K562 (cell line): ENCODE measurements at regions not wholly inside any gene's neighbourhood (a gene's known extent, or its start where the extent isn't known, plus 50 kb on each side); places are given as distances from the start of the nearest gene placed in this dataset.

Experiments
- ARID1B ChIP-seq: fragments of 450-650 bp; IDR thresholded peaks from 2 replicates; pipeline ENCODE4 v1.6.1; 2016; ENCODE audit warnings: antibody characterized with exemption, mild to moderate bottlenecking, inconsistent platforms
- BACH1 ChIP-seq: fragments of 200-800 bp; sonication (Bioruptor generic); IDR thresholded peaks from 2 replicates; pipeline ENCODE4 v1.6.1; 2016; ENCODE audit warnings: missing genetic modification characterization, missing compliant biosample characterization
- EGR1 ChIP-seq: fragments of 450-650 bp; conservative IDR thresholded peaks from 2 replicates; pipeline ENCODE4 v1.6.1; 2017; ENCODE audit warnings: mild to moderate bottlenecking
- HDAC6 ChIP-seq: IDR thresholded peaks from 2 replicates; pipeline ENCODE4 v1.6.1; 2012; ENCODE audit warnings: low read depth, mild to moderate bottlenecking, control low read depth, inconsistent platforms, low read length, moderate library complexity
- HDGF ChIP-seq: fragments of 450-650 bp; IDR thresholded peaks from 2 replicates; pipeline ENCODE4 v1.6.1; 2016
- HMGN3 ChIP-seq: IDR thresholded peaks from 2 replicates; pipeline ENCODE4 v1.6.1; 2011; ENCODE audit warnings: borderline replicate concordance, low read depth, mild to moderate bottlenecking, mixed read lengths, low read length; ENCODE audit not compliant: insufficient read length; ENCODE audit errors: extremely low read depth
- HNRNPH1 ChIP-seq: fragments of 200-400 bp; formaldehyde crosslinking; optimal IDR thresholded peaks from 2 replicates; pipeline ENCODE3; 2017; ENCODE audit warnings: low read depth, mild to moderate bottlenecking, low read length, moderate library complexity
- MAFK ChIP-seq: IDR thresholded peaks from 2 replicates; pipeline ENCODE4 v1.6.1; 2011; ENCODE audit warnings: low read length, improper control_type of control experiment
- MBD1 ChIP-seq: fragments of 250-450 bp; sonication (Bioruptor Pico); IDR thresholded peaks from 2 replicates; pipeline ENCODE4 v1.8.0; 2022; ENCODE audit warnings: inconsistent platforms
- POLR2A ChIP-seq: fragments of 450-650 bp; conservative IDR thresholded peaks from 2 replicates; pipeline ENCODE4 v1.6.1; 2016
- THAP7 ChIP-seq: fragments of 250-450 bp; sonication (Bioruptor Pico); IDR thresholded peaks from 2 replicates; pipeline ENCODE4 v1.5.0; 2021
- ZNF609 ChIP-seq: sonication (generic); formaldehyde crosslinking; IDR thresholded peaks from 2 replicates; pipeline ENCODE4 v1.8.1; 2023; ENCODE audit warnings: missing genetic modification reagents, mild to moderate bottlenecking, borderline replicate concordance
- ZNF79 ChIP-seq: fragments of 250-450 bp; sonication (Bioruptor Pico); IDR thresholded peaks from 2 replicates; pipeline ENCODE4 v1.4.0; 2020; ENCODE audit warnings: low read depth, mild to moderate bottlenecking, moderate library complexity
- TF ChIP-seq, protein P1 (sequence below), 3 experiments: IDR thresholded peaks in 2 of 3; conservative IDR thresholded peaks in 1 of 3; 2 replicates each; pipeline ENCODE4 v1.5.1; 2011 to 2012; ENCODE audit warnings: low read length in 3 of 3, mild to moderate bottlenecking in 3 of 3, control low read depth in 2 of 3, improper control_type of control experiment in 1 of 3, inconsistent platforms in 1 of 3, low read depth in 1 of 3, mixed read lengths in 1 of 3, moderate library complexity in 1 of 3; ENCODE audit not compliant: insufficient read depth in 2 of 3

- no peak for TF ChIP-seq MBD1 (CRISPR knock-in tag)
- no peak for TF ChIP-seq HDGF
- TF ChIP-seq HMGN3 = no peak
- no peak for TF ChIP-seq EGR1
- no peak for TF ChIP-seq ARID1B
- TF ChIP-seq, protein P1, sequence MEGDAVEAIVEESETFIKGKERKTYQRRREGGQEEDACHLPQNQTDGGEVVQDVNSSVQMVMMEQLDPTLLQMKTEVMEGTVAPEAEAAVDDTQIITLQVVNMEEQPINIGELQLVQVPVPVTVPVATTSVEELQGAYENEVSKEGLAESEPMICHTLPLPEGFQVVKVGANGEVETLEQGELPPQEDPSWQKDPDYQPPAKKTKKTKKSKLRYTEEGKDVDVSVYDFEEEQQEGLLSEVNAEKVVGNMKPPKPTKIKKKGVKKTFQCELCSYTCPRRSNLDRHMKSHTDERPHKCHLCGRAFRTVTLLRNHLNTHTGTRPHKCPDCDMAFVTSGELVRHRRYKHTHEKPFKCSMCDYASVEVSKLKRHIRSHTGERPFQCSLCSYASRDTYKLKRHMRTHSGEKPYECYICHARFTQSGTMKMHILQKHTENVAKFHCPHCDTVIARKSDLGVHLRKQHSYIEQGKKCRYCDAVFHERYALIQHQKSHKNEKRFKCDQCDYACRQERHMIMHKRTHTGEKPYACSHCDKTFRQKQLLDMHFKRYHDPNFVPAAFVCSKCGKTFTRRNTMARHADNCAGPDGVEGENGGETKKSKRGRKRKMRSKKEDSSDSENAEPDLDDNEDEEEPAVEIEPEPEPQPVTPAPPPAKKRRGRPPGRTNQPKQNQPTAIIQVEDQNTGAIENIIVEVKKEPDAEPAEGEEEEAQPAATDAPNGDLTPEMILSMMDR (IDR thresholded peaks at IDR 0.05 in 2 of 3, conservative IDR thresholded peaks at IDR 0.05 in 1 of 3; ENCODE audit: insufficient read depth in 2 of 3, low read depth in 1 of 3, low read length in 3 of 3) = no peak
- no peak for TF ChIP-seq HDAC6
- no peak for TF ChIP-seq BACH1 (tag)
- no peak for TF ChIP-seq THAP7
- TF ChIP-seq ZNF609 = no peak
- no peak for TF ChIP-seq POLR2A
- TF ChIP-seq HNRNPH1 = no peak
- no peak for TF ChIP-seq ZNF79 (CRISPR knock-in tag)
- TF ChIP-seq MAFK = no peak
Measured at GRCh38 chr6:127022302-127022701, 96.2 kb upstream of the RSPO3 start.
